Heart left ventricle (tissue), 16 donors: ENCODE measurements at regions not wholly inside any gene's neighbourhood (a gene's known extent, or its start where the extent isn't known, plus 50 kb on each side); places are given as distances from the start of the nearest gene placed in this dataset.

ENCODE experiments used
- ATAC-seq, 4 donors: fragments of 200-7000 bp; cut with Tn5 transposase; one replicate each; pipeline ENCODE4 v1.9.1; 2020 to 2022; ENCODE audit warnings: moderate library complexity in 4 of 4, mild to moderate bottlenecking in 3 of 4, moderate number of reproducible peaks in 1 of 4
- DNase-seq, 5 donors: peaks; one replicate each; pipeline ENCODE4 v3.0.0-alpha.2; 2020
- H3K27ac ChIP-seq, 12 donors: fragments of 200-600 bp; sonication (generic) in 4 of 12; one replicate each; pipeline versions ENCODE4 v1.5.0 to v1.8.0; 2016 to 2022; ENCODE audit warnings: mild to moderate bottlenecking in 2 of 12
- H3K27me3 ChIP-seq, 9 donors: fragments of 200-600 bp; sonication (generic) in 2 of 9; one replicate each; pipeline versions ENCODE4 v1.5.1 to v1.8.0; 2016 to 2022; ENCODE audit warnings: mild to moderate bottlenecking in 3 of 9
- H3K36me3 ChIP-seq, 9 donors: fragments of 200-600 bp; sonication (generic) in 2 of 9; one replicate each; pipeline versions ENCODE4 v1.5.0 to v1.8.0; 2018 to 2022; ENCODE audit warnings: mild to moderate bottlenecking in 2 of 9
- H3K4me1 ChIP-seq, 12 donors: fragments of 200-600 bp; sonication (generic) in 4 of 12; one replicate each; pipeline versions ENCODE4 v1.5.0 to v1.8.0; 2016 to 2022; ENCODE audit warnings: mild to moderate bottlenecking in 3 of 12
- H3K4me3 ChIP-seq, 12 donors: fragments of 200-600 bp; sonication (generic) in 4 of 12; one replicate each; pipeline versions ENCODE4 v1.5.0 to v1.8.0; 2017 to 2022; ENCODE audit warnings: mild to moderate bottlenecking in 9 of 12, moderate library complexity in 4 of 12
- H3K9me3 ChIP-seq, 12 donors: fragments of 200-600 bp; sonication (generic) in 4 of 12; one replicate each; pipeline versions ENCODE4 v1.5.0 to v1.8.0; 2016 to 2022; ENCODE audit warnings: mild to moderate bottlenecking in 1 of 12
- POLR2A ChIP-seq, 2 donors: fragments of 450-650 bp; IDR thresholded peaks; one replicate each; pipeline ENCODE4 v1.6.1; 2017; ENCODE audit warnings: antibody characterized with exemption in 2 of 2, mild to moderate bottlenecking in 2 of 2, moderate library complexity in 2 of 2
- WGBS, 4 donors: extraction: QIAGEN DNeasy Blood & Tissue Kit in 2 of 4; methylation state at CpG; one replicate each; pipeline versions ENCODE4 v1.1.5 to v1.1.7; 2013 to 2018; 5-methylcytosine and 5-hydroxymethylcytosine counted together
- intact Hi-C, 10 donors: fragments of 100-400 bp; cut with DNase I; formaldehyde crosslinking; loops; one replicate each; pipeline versions ENCODE4 v1.11.1 to v1.14.2; 2022
- TF ChIP-seq, protein P1 (sequence below), 12 donors: fragments of 200-600 bp; sonication (generic) in 4 of 12; IDR thresholded peaks; one replicate each; pipeline versions ENCODE4 v1.5.0 to v1.8.0; 2018 to 2022; ENCODE audit warnings: antibody characterized with exemption in 12 of 12, mild to moderate bottlenecking in 5 of 12
- donor health status: ischemic (EF 13 %, LVEDD 7.1; RV severe dilation, severe dysfunction).
- donor health status: healthy with polysubstance abuse.
- donor health status: DM: no; HTN: yes; CAD: no.
- donor health status: DM: no; HTN: no; CAD: no.
- donor health status: ischemic (EF 25% LVEDD 6.9; RV normal size, moderate dysfunction).
- donor health status: ischemic (EF 25% LVEDD 5.7; RV mildly dilated, moderate dysfunction).
- donor health status: healthy.
- donor health status: DM: yes; HTN: yes; CAD: no.
- donor health status: ischemic (EF 35%, LVEDD 5.7; RV mildly dilated, moderate dysfunction).
- donor health status: nonischemic (EF 11% LVEDD 7.7; RV severe dilation, severe dysfunction).
- donor health status: DM: yes; HTN: yes; CAD: no.
- donor health status: PGD.
- donor health status: ischemic (EF 29% LVEDD 5.4; RV normal size, mild dysfunction).
- donor health status: nonischemic (EF 23%, LVEDD 6.1; RV moderate dilation, normal function).

DNA sequence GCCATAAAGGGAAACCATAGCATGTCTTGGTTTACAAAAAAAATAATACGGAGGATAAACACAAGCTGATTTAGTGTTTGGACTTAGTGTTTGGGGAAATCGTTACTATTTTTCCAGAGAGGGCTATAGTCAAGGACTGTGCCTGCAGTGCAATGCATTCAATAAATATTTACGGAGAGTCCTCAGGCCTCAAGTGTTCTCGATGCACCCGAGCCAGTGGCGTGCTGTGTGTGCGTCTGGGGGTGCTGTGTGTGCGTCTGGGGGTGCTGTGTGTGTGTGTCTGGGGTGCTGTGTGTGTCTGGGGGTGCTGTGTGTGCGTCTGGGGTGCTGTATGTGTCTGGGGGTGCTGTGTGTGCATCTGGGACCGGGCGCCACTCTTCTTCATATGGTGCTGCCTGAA, 71.7 kb upstream of the GTF3A start:
- Histone ChIP-seq H3K27me3 (peaks cover 0 to 7% (median 0%) of the 10 kb centered on the region in 9 donors), H3K27ac (peak overlapping the region in 1 of 12 donors; percentile 66), H3K9me3 (no peaks in the 10 kb centered on the region), H3K4me3 (no peak overlapping the region), H3K4me1 (peaks cover 0 to 16% (median 0%) of the 10 kb centered on the region in 12 donors), H3K36me3 (no peaks in the 10 kb centered on the region)
- DNase-seq (no peak), ATAC-seq (no peak)
- intact Hi-C loops: loop anchor here in 4 of 10 donors (5.0 to 10.0 kb wide), 5 partner anchors 65 to 408 kb away; partner anchors contain the start of genes RASL11A (in 1 of the 4) and USP12 (in 1 of the 4)
- TF ChIP-seq, protein P1, sequence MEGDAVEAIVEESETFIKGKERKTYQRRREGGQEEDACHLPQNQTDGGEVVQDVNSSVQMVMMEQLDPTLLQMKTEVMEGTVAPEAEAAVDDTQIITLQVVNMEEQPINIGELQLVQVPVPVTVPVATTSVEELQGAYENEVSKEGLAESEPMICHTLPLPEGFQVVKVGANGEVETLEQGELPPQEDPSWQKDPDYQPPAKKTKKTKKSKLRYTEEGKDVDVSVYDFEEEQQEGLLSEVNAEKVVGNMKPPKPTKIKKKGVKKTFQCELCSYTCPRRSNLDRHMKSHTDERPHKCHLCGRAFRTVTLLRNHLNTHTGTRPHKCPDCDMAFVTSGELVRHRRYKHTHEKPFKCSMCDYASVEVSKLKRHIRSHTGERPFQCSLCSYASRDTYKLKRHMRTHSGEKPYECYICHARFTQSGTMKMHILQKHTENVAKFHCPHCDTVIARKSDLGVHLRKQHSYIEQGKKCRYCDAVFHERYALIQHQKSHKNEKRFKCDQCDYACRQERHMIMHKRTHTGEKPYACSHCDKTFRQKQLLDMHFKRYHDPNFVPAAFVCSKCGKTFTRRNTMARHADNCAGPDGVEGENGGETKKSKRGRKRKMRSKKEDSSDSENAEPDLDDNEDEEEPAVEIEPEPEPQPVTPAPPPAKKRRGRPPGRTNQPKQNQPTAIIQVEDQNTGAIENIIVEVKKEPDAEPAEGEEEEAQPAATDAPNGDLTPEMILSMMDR (IDR thresholded peaks at IDR 0.05): no peak
- TF ChIP-seq POLR2A (IDR thresholded peaks at IDR 0.05): no peak
- 88 to 91% (median 89%) methylated on average over 11 of the region's 11 CpGs for WGBS, 4 donors

DNA sequence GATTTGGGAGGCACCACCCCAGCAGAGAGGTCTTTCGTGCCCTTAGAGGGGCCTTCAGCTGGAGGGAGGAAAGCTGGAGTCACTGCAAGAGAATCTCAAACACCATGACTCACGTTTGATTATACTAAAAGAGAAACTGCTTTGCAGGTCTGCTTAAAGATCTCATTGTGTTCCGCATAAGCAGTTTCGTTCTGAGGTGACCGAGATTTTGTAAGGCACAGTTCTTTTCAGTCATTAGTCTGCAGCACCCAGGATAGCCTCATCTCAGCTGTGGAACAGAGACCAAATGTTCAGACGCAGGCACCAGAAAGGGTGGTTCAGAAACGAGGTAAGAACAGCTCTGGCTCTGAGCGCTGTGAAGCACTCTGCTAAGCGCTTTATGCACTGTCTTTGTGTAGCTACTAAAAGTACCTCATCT, 71.2 kb upstream of the GTF3A start:
- Histone ChIP-seq H3K27ac (peak overlapping the region in 1 of 12 donors; percentile 66), H3K4me3 (no peak overlapping the region), H3K27me3 (peaks cover 0 to 7% (median 0%) of the 10 kb centered on the region in 9 donors), H3K36me3 (no peaks in the 10 kb centered on the region), H3K9me3 (no peaks in the 10 kb centered on the region), H3K4me1 (peaks cover 0 to 16% (median 0%) of the 10 kb centered on the region in 12 donors)
- DNase-seq (no peak), ATAC-seq (no peak)
- TF ChIP-seq, protein P1 (IDR thresholded peaks at IDR 0.05): no peak
- TF ChIP-seq POLR2A (IDR thresholded peaks at IDR 0.05): no peak
- 79 to 82% (median 81%) methylated on average over 9 of the region's 9 CpGs for WGBS, 4 donors
- intact Hi-C loops: loop anchor here in 4 of 10 donors (5.0 to 10.0 kb wide), 5 partner anchors 66 to 408 kb away; partner anchors contain the start of genes RASL11A (in 1 of the 4) and USP12 (in 1 of the 4)

DNA sequence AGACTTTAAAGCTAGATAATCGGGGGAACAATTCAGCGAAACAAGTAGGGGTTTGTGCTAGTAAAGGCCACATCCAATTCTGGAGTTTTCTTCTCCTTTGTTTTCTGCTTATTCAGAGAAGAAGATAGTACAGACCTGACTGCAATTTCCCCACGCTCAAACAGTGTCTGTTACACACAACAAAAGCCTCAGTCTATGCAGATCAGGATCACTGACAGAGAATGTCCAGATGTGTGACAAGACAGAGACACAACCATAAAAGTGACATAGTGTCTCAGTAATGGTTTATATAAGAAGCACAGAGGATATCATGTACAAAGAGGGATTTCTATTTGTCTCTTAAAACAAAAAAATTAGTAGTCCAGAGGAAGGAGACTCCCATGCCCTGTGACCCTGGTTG, 70.7 kb upstream of the GTF3A start:
- 80 to 88% (median 86%) methylated on average over 3 of the region's 3 CpGs for WGBS, 4 donors

DNA sequence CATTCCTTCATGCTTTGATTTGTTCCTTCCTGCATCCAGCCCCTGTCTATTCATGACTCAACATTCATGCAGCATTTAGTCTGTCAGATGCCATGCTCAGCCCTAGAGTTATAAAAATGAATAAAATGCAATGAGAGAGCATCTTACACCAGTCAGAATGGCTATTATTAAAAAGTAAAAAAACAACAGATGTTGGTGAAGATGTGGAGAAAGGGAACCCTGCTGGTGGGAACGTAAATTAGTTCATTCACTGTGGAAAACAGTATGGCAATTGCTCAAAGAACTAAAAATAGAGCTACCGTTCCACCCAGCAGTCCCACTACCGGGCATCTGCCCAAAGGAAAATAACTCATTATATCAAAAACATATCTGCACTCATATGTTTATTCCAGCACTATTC, 70.0 kb upstream of the GTF3A start:
- no peaks in the 10 kb centered on the region for H3K9me3 ChIP-seq
- peak in 2 of 4 donors; percentile 25 to 51 for ATAC-seq
- H3K27me3 ChIP-seq: peaks cover 0 to 4% (median 0%) of the 10 kb centered on the region in 9 donors
- 6 to 13% (median 10%) methylated on average over 3 of the region's 3 CpGs for WGBS, 4 donors
- H3K36me3 ChIP-seq: no peaks in the 10 kb centered on the region
- no peak for DNase-seq
- peaks cover 0 to 16% (median 0%) of the 10 kb centered on the region in 12 donors for H3K4me1 ChIP-seq
- H3K27ac ChIP-seq: no peak overlapping the region
- intact Hi-C loops: loop anchor here in 4 of 10 donors (2.0 to 10.0 kb wide), 6 partner anchors 67 to 410 kb away; partner anchors contain the start of genes RASL11A (in 1 of the 4) and USP12 (in 1 of the 4)
- TF ChIP-seq, protein P1 (IDR thresholded peaks at IDR 0.05): peak in 4 of 12 donors; percentile 13 to 21 (median 16)
- TF ChIP-seq POLR2A (IDR thresholded peaks at IDR 0.05): no peak
- no peak overlapping the region for H3K4me3 ChIP-seq

More for the DNA sequence above, 70.7 kb upstream of the GTF3A start:
- Histone ChIP-seq H3K27ac (no peak overlapping the region), H3K27me3 (peaks cover 0 to 4% (median 0%) of the 10 kb centered on the region in 9 donors), H3K4me3 (no peak overlapping the region), H3K36me3 (no peaks in the 10 kb centered on the region), H3K9me3 (no peaks in the 10 kb centered on the region), H3K4me1 (peaks cover 0 to 16% (median 0%) of the 10 kb centered on the region in 12 donors)
- TF ChIP-seq POLR2A (IDR thresholded peaks at IDR 0.05): no peak
- TF ChIP-seq, protein P1 (IDR thresholded peaks at IDR 0.05): no peak
- intact Hi-C loops: loop anchor here in 4 of 10 donors (2.0 to 10.0 kb wide), 6 partner anchors 66 to 409 kb away; partner anchors contain the start of genes RASL11A (in 1 of the 4) and USP12 (in 1 of the 4)
- DNase-seq (no peak), ATAC-seq (no peak)
